Panc1 (cell line): ENCODE measurements at regions not wholly inside any gene's neighbourhood (a gene's known extent, or its start where the extent isn't known, plus 50 kb on each side); places are given as distances from the start of the nearest gene placed in this dataset.

Experiments
- POLR2AphosphoS5 ChIP-seq: IDR thresholded peaks from 2 replicates; pipeline ENCODE4 v1.6.1; 2012; ENCODE audit warnings: mild to moderate bottlenecking, low read depth, low read length, moderate library complexity
- TF ChIP-seq, protein P1 (sequence below): fragments of 450-650 bp; IDR thresholded peaks from 2 replicates; pipeline ENCODE4 v1.5.1; 2017; ENCODE audit warnings: mild to moderate bottlenecking

- TF ChIP-seq, protein P1, sequence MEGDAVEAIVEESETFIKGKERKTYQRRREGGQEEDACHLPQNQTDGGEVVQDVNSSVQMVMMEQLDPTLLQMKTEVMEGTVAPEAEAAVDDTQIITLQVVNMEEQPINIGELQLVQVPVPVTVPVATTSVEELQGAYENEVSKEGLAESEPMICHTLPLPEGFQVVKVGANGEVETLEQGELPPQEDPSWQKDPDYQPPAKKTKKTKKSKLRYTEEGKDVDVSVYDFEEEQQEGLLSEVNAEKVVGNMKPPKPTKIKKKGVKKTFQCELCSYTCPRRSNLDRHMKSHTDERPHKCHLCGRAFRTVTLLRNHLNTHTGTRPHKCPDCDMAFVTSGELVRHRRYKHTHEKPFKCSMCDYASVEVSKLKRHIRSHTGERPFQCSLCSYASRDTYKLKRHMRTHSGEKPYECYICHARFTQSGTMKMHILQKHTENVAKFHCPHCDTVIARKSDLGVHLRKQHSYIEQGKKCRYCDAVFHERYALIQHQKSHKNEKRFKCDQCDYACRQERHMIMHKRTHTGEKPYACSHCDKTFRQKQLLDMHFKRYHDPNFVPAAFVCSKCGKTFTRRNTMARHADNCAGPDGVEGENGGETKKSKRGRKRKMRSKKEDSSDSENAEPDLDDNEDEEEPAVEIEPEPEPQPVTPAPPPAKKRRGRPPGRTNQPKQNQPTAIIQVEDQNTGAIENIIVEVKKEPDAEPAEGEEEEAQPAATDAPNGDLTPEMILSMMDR, result no peak
- TF ChIP-seq POLR2AphosphoS5, result no peak
Observed at GRCh38 chr17:72489272-72489641, 368.4 kb downstream of the SOX9 start.
